Stimulated activated CD8-positive, alpha-beta memory T cell treated with anti-CD3 and anti-CD28 coated beads, Interleukin-2, amount 100 ng/mL, for 48 hours (primary cell): ENCODE measurements at regions not wholly inside any gene's neighbourhood (a gene's known extent, or its start where the extent isn't known, plus 50 kb on each side); places are given as distances from the start of the nearest gene placed in this dataset.

Source experiments
- DNase-seq, 2 donors: peaks; one replicate each; pipeline ENCODE4 v3.0.0-alpha.2; 2020; ENCODE audit warnings: low read depth in 2 of 2

DNA sequence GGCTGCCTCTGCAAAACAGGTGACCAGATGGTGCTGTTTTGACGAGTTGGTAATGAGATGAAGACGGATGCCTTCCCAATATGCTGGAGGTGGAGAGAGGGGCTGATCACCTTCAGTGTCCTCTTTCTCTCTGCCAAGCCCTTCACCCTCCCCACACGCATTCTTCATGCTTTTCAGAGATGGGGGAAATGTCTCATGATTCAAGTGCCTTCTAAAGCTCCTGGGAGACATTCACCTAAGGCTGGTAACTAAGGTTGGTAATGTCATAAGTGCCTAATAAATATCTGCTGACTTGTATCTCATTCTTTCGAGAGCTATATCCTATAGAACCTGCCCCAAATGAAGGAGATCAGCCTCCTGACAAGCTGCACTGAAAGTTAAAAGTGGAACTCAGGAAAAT lies 86.2 kb upstream of the MBNL2 start:
- DNase-seq, result no peak

- no peak for DNase-seq
Observed at GRCh38 chr13:97136418-97136817, 85.7 kb upstream of the MBNL2 start.

DNA sequence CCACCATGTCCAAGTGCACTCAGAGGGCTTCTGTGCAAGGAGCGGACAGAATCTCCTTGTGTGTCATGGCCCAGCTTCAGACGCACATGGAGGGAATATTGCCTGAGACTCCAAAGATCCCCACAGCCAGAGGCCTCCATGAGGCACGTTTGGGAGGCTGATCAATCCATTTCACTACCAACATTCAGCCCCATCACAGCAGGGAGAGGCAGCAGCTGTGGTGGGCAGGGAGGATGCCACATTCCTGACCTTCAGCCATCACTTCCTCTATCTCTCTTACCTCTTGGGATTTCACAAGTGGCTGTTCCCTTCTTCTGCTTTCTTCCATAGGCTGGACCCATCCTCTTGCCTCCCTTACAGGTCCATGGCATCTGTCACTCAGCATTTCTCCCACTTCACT lies 82.4 kb upstream of the MBNL2 start:
- DNase-seq, result no peak

GRCh38 chr13:97140131-97140530 lies 82.0 kb upstream of the MBNL2 start:
- DNase-seq, result no peak

DNA sequence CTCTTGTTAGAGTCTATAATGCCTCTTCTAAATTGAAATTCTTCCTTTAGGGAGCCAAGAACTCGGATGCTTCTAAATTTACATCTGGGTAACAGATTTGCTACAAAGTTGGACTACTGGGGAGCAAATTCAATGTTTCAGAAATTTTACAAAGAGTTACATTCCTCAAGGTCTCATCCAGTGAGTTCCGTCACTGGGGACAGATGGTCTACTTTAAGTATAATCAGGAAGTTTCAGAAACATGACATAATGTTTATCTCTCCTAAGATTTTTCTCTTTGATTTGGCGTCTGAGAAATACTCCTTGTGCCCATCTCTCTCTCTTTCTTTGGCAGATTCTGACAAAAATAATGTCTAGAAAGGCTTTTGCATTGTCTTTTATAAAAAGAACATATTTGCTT lies 81.5 kb upstream of the MBNL2 start:
- DNase-seq, result no peak

DNA sequence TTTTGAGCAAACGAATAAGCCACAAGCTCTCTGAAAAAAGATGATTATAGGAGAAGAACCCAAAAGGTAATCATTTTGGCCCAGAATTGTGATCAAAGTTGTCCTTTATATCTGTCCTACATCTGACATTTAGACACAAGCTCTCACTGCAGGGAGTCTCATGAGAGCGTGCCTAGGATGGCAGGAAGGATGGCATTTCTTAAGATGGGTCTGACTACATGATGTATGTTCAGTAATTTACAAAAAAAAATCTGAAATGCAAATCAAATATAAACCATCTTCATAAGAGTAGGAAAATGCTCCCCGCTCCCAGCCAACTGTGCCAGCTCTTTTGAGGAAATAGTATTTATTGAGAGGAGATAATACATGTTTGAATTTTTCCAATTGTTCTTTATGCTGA lies 81.0 kb upstream of the MBNL2 start:
- no peak for DNase-seq

DNA sequence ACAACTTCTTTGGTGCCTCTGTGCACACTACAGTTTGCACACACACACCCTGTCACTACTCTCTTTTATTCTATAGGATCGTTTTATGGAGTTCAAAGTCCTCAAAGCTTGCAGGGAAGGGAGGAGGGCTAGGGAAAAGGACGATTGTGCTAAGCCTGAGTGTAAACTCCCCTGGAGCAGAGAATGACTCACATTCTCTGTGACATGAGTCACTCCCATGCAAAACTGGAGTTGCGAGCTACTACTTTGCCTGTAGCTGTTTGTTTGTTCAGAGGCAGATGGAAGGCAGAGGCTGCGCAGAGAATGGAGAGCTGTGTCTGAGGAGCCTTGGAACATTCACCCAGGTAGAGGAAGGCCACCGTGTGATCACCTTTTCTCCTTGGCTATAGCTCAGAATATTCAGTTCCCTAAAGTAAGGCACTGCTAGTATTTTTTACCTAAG lies 80.5 kb upstream of the MBNL2 start:
- no peak for DNase-seq

- no peak for DNase-seq
Observed at GRCh38 chr13:97142452-97142851, 79.7 kb upstream of the MBNL2 start.

- DNase-seq, result no peak
Observed at GRCh38 chr13:97145057-97145456, 77.1 kb upstream of the MBNL2 start.

DNA sequence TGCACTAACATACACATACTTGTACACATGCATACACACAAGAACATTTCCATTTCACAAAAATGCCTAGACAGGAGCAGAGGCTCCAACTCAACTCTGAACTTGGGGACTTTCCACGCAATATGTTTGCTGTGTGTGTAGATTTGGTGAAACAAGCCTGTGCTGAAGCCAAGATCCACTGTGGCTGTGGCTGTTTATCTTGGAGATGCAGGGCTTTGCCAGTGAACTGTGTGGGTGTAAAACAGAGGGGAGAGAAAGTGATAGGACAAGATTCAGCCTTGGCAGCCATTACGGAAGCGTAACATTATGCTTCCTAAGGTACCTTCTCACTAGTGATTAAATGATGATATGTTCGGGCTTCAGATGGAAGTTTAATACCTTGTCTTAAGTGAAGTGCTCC lies 73.2 kb upstream of the MBNL2 start:
- DNase-seq, result no peak

DNA sequence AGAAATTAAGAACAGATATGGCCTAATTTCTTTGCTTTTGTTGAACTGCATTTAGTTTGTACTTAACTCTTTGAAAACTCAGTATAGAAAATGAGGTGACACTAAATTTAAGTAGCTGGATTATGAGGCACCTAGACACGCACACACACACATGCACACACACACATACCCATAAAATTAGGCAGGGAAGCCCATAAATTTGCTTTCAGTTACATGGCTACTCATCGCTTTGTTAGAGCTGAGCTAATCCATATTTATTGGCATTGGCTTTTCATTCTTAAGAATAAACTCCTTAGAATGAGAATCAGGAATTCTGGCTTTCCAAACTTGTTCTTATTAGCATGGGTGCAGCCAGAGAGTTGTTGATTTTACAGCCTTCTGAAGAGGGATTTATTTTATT lies 61.7 kb upstream of the MBNL2 start:
- DNase-seq, result no peak

- DNase-seq, result no peak
Observed at GRCh38 chr13:97161582-97162231, 60.4 kb upstream of the MBNL2 start.

GRCh38 chr13:97165502-97166425 lies 56.4 kb upstream of the MBNL2 start:
- DNase-seq, result no peak

- DNase-seq, result no peak
Observed at GRCh38 chr13:97171136-97171535, 51.0 kb upstream of the MBNL2 start.
